GM12874 (cell line): ENCODE measurements at regions not wholly inside any gene's neighbourhood (a gene's known extent, or its start where the extent isn't known, plus 50 kb on each side); places are given as distances from the start of the nearest gene placed in this dataset.

ENCODE experiments used
- CTCF ChIP-seq: IDR thresholded peaks from 2 replicates; pipeline ENCODE4 v1.5.1; 2011; ENCODE audit warnings: low read depth, mild to moderate bottlenecking, control low read depth, low read length, moderate library complexity; ENCODE audit not compliant: insufficient read depth

DNA sequence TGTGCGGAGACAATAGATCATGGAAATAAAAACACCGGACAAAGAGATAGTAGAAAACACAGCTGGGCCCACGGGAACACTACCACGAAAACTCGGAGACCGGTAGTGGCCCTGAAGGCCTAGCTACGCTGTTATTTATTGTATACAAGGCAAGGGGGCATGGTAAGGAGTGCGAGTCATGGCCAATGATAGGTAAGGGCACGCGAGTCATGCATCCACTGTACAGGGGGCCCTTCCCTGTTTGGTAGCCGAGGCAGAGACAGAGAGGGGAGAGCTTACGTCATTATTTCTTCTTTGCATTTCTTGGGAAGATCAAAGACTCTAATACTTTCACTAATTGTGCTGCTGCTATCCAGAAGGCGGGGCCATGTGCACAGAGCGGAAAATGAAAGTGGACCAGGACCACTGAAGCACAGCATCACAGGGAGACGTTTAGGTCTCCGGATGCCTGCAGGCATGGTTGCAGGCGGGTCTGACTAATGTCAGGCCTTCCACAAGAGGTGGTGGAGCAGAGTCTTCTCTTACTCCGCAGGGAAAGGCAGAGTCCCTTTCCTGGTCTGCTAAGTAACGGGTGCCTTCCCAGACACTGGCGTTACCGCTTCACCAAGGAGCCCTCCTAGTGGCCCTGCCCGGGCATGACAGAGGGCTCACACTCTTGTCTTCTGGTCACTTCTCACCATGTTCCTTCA is 74.4 kb upstream of the ARL4D start:
- TF ChIP-seq CTCF = peak; percentile 14; the same call in 1 of the 2 replicates

DNA sequence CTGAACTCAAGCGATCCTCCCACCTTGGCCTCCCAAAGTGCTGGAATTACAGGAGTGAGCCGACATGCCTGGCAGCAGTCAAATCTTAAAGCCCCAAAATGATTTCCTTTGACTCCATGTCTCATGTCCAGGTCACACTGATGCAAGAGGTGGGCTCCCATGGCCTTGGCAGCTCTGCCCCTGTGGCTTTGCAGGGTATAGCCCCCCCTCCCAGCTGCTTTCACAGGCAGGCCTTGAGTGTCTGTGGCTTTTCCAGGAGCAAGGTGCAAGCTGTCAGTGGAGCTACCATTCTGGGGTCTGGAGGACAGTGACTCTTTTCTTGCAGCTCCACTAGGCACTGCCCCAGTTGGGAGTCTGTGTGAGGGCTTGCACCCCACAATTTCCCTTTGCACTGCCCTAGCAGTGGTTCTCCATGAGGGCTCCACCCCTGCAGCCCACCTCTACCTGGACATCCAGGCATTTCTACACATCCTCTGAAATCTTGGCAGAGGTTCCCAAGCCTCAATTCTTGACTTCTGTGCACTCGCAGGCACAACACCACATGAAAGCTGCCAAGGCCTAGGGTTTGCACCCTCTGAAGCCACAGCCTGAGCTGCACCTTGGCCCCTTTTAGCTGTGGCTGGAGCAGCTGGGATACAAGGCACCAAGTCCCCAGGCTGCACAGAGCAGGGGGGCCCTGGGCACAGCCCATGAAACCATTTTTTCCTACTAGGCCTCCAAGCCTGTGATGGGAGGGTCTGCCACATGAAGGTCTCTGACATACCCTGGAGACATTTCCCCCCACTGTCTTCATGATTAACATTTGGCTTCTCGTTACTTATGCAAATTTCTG is 79.3 kb upstream of the ARL4D start:
- TF ChIP-seq CTCF = no peak

- TF ChIP-seq CTCF = no peak
Measured at GRCh38 chr17:43316522-43317142, 82.2 kb upstream of the ARL4D start.

DNA sequence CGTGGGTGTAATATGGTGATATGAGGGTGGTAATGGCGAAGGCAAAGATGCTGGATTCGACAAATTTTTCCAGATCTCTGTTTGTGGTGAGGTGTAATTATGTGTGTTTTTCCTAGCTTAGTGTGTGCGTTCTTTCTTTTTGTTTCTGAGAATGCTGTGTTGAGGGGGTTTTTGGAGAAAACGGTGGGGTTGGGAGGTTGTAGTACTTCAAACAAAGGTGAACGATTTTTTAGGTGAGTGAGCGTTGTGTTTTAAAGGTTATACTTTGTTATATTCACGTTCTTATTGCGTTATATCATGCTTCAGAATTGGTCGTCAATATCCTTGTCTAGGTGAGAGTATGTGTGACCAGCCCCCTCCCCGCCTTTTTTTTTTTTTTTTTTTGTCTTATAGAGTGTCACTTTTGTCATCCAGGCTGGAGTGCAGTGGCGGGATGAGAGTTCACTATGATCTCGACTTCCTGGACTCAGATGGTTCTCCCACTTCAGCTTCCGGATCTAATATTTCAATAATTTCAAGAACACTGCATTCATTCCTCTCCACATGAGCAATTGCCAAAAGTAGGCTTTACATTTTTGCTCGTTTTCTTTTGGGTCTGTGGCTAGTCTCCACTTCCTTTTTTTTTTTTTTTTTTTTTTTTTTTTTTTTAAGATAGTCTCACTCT is 82.2 kb upstream of the RNU2-1 start:
- no peak for TF ChIP-seq CTCF

- TF ChIP-seq CTCF = no peak
Measured at GRCh38 chr17:43315369-43315768, 81.6 kb upstream of the RNU2-1 start.

- no peak for TF ChIP-seq CTCF
Measured at GRCh38 chr17:43314611-43315011, 80.8 kb upstream of the RNU2-1 start.

- no peak for TF ChIP-seq CTCF
Measured at GRCh38 chr17:43312011-43312410, 78.2 kb upstream of the RNU2-1 start.
